Spleen (tissue), 11 donors: ENCODE measurements at regions not wholly inside any gene's neighbourhood (a gene's known extent, or its start where the extent isn't known, plus 50 kb on each side); places are given as distances from the start of the nearest gene placed in this dataset.

Experiments
- DNase-seq: peaks from one replicate; pipeline ENCODE4 v3.0.0-alpha.2; 2020
- H3K27ac ChIP-seq, 8 donors: fragments of 200-600 bp; sonication (generic) in 7 of 8; 1 replicate in 4 of 8; 2 replicates in 4 of 8; pipeline versions ENCODE4 v1.5.0 to v1.8.0; 2016 to 2021; ENCODE audit warnings: inconsistent platforms in 4 of 8, mild to moderate bottlenecking in 4 of 8, moderate library complexity in 1 of 8
- H3K27me3 ChIP-seq, 7 donors: fragments of 200-600 bp; sonication (generic) in 6 of 7; replicated peaks in 1 of 7; 1 replicate in 4 of 7; 2 replicates in 3 of 7; pipeline versions ENCODE4 v1.5.0 to v1.8.0; 2016 to 2021; ENCODE audit warnings: inconsistent platforms in 3 of 7, mild to moderate bottlenecking in 1 of 7
- H3K36me3 ChIP-seq, 6 donors: fragments of 200-600 bp; sonication (generic) in 5 of 6; 1 replicate in 4 of 6; 2 replicates in 2 of 6; pipeline versions ENCODE4 v1.5.0 to v1.8.0; 2016 to 2021; ENCODE audit warnings: inconsistent platforms in 2 of 6
- H3K4me1 ChIP-seq, 6 donors: fragments of 200-600 bp; sonication (generic) in 5 of 6; 1 replicate in 3 of 6; 2 replicates in 3 of 6; pipeline versions ENCODE4 v1.5.0 to v1.8.0; 2016 to 2021; ENCODE audit warnings: inconsistent platforms in 3 of 6
- H3K4me3 ChIP-seq, 8 donors: fragments of 200-600 bp; sonication (generic) in 7 of 8; 1 replicate in 4 of 8; 2 replicates in 4 of 8; pipeline versions ENCODE4 v1.5.0 to v1.8.0; 2016 to 2021; ENCODE audit warnings: inconsistent platforms in 4 of 8, mild to moderate bottlenecking in 4 of 8, moderate library complexity in 2 of 8
- H3K9me3 ChIP-seq, 8 donors: fragments of 200-600 bp; sonication (generic) in 7 of 8; 1 replicate in 4 of 8; 2 replicates in 4 of 8; pipeline versions ENCODE4 v1.5.0 to v1.8.0; 2016 to 2021; ENCODE audit warnings: inconsistent platforms in 4 of 8
- POLR2A ChIP-seq, 3 donors: fragments of 450-650 bp; IDR thresholded peaks; one replicate each; pipeline ENCODE4 v1.5.1; 2017; ENCODE audit warnings: antibody characterized with exemption in 3 of 3, mild to moderate bottlenecking in 1 of 3
- POLR2AphosphoS5 ChIP-seq, 3 donors: sonication (generic); formaldehyde crosslinking; IDR thresholded peaks; one replicate each; pipeline ENCODE4 v1.5.1; 2017; ENCODE audit warnings: antibody characterized with exemption in 3 of 3
- WGBS, 5 donors: extraction: QIAGEN DNeasy Blood & Tissue Kit in 3 of 5; methylation state at CpG; one replicate each; pipeline versions ENCODE4 v1.1.5 to v1.1.7; 2013 to 2018; 5-methylcytosine and 5-hydroxymethylcytosine counted together
- intact Hi-C: fragments of 100-400 bp; cut with DNase I; formaldehyde crosslinking; loops from one replicate; pipeline ENCODE4 v1.15.0; 2023; ENCODE audit warnings: low total_unique reads
- TF ChIP-seq, protein P1 (sequence below), 11 experiments: fragments of 200-600 bp in 7 of 11; fragments of 450-650 bp in 4 of 11; sonication (generic) in 4 of 11; IDR thresholded peaks in 8 of 11; conservative IDR thresholded peaks in 3 of 11; 1 replicate in 7 of 11; 2 replicates in 4 of 11; pipeline versions ENCODE4 v1.4.0 to v1.8.0; 2016 to 2021; ENCODE audit warnings: antibody characterized with exemption in 11 of 11, inconsistent platforms in 4 of 11, mild to moderate bottlenecking in 1 of 11
- donor health status: healthy with polysubstance abuse.
- donor health status: DM: no; HTN: no; CAD: no; lungs with moderate emphysema.
- donor health status: DM: no; HTN: no; CAD: no.
- donor health status: Bipolar disorder and iron deficiency.
- donor health status: healthy.
- donor health status: DM: no; HTN: no; CAD: no.
- donor health status: DM: yes; HTN: yes; CAD: no.

DNA sequence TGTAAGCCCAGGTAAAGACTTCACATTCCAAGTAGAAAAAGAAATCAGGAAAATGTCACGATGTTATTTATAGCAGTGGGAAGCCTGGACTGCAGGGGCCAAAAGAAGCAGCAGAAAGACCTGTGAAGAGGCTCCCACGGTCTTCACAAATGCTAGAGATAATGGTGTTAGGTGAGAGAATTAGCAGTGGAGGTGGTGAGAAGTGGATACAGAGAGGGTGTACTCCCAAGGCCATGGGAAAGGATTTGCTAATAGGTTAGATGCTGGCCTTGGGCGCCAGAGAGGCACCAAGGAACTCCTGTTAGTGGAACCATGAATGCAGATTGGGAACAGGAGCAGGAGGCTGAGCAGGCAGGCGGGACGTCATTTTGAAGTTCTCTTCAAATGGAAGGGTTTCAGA, 386.1 kb downstream of the C12orf75 start:
- Histone ChIP-seq H3K27me3 (no peaks in the 10 kb centered on the region), H3K4me1 (no peaks in the 10 kb centered on the region), H3K4me3 (no peak overlapping the region), H3K36me3 (no peaks in the 10 kb centered on the region), H3K9me3 (peaks cover 0 to 12% (median 2%) of the 10 kb centered on the region in 8 donors), H3K27ac (no peak overlapping the region)
- 71 to 82% (median 73%) methylated on average over 5 of the region's 5 CpGs for WGBS, 5 donors
- TF ChIP-seq, protein P1, sequence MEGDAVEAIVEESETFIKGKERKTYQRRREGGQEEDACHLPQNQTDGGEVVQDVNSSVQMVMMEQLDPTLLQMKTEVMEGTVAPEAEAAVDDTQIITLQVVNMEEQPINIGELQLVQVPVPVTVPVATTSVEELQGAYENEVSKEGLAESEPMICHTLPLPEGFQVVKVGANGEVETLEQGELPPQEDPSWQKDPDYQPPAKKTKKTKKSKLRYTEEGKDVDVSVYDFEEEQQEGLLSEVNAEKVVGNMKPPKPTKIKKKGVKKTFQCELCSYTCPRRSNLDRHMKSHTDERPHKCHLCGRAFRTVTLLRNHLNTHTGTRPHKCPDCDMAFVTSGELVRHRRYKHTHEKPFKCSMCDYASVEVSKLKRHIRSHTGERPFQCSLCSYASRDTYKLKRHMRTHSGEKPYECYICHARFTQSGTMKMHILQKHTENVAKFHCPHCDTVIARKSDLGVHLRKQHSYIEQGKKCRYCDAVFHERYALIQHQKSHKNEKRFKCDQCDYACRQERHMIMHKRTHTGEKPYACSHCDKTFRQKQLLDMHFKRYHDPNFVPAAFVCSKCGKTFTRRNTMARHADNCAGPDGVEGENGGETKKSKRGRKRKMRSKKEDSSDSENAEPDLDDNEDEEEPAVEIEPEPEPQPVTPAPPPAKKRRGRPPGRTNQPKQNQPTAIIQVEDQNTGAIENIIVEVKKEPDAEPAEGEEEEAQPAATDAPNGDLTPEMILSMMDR (IDR thresholded peaks at IDR 0.05 in 8 of 11, conservative IDR thresholded peaks at IDR 0.05 in 3 of 11), result no peak
- TF ChIP-seq POLR2AphosphoS5 (IDR thresholded peaks at IDR 0.05) (no peak), POLR2A (IDR thresholded peaks at IDR 0.05) (no peak)
- DNase-seq, result no peak
- intact Hi-C loops, result no loop called here

DNA sequence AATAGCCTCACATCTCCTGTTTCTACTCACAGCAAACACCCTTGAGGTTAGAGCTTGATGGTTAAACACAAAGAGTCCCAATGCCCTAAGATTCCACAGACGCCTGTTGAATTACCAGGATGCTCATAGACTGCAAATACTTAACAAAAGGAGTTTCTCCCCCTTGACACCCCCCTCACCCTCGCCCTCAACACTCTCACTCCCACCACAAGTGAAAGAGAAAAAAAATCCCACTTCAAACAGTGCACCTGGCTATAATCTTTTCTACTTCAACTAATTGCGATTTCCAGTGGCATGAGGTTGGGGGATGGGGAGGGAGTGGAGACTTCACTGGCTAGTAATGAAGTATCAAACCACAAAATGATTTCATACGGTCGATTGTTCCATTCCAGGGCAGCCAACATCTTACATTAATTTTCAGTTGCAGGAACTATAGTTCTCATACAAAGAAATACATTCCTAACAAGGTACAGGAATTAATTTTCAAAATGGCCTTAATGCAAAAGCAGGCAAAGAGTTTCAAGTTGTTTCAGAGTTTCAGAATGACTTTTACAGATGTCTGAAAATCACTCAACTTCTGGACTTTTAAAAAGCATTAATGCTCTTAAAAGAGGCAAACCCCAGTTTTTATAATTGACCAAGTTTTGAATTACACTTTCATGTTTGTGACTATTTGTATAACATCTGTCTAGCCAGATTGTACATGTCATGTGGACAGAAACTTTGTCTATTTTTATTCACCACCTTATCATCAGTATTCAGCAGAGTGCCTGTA, 390.7 kb downstream of the C12orf75 start:
- WGBS, 5 donors, result 60 to 74% (median 65%) methylated on average over 5 of the region's 5 CpGs
- no peak for DNase-seq

DNA sequence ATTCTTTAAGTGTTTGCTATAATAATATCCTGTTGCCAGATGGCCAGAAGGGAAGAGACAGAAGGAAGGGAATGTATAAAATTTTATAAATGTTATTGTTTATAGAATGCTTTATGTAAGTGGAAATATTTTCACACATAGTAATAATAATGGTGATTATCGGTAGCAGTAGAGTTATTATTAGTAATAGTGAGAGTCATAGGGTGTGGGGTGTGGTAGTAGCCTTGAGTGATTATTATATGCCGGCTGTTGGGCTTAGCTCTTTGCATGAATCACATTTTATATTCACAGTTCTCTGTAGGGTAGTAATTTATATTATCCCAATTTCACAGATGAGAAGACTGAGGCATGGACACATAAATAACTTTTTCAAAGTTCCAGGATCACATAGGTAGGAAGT, 391.4 kb downstream of the C12orf75 start:
- 62 to 83% (median 64%) methylated on average over 2 of the region's 2 CpGs for WGBS, 5 donors
- Histone ChIP-seq H3K4me1 (no peaks in the 10 kb centered on the region), H3K27ac (no peak overlapping the region), H3K9me3 (peaks cover 0 to 12% (median 2%) of the 10 kb centered on the region in 8 donors), H3K36me3 (no peaks in the 10 kb centered on the region), H3K27me3 (peaks cover 0 to 4% (median 0%) of the 10 kb centered on the region in 7 donors), H3K4me3 (no peak overlapping the region)
- intact Hi-C loops, result no loop called here
- TF ChIP-seq POLR2AphosphoS5 (IDR thresholded peaks at IDR 0.05) (no peak), POLR2A (IDR thresholded peaks at IDR 0.05) (no peak)
- TF ChIP-seq, protein P1 (IDR thresholded peaks at IDR 0.05 in 8 of 11, conservative IDR thresholded peaks at IDR 0.05 in 3 of 11), result no peak
- no peak for DNase-seq

More for the DNA sequence above, 390.7 kb downstream of the C12orf75 start:
- TF ChIP-seq, protein P1 (IDR thresholded peaks at IDR 0.05 in 8 of 11, conservative IDR thresholded peaks at IDR 0.05 in 3 of 11), result no peak
- no peak for TF ChIP-seq POLR2AphosphoS5 (IDR thresholded peaks at IDR 0.05)
- no peak for TF ChIP-seq POLR2A (IDR thresholded peaks at IDR 0.05)
- Histone ChIP-seq H3K4me1 (no peaks in the 10 kb centered on the region), H3K9me3 (peaks cover 0 to 12% (median 2%) of the 10 kb centered on the region in 8 donors), H3K27ac (no peak overlapping the region), H3K27me3 (peaks cover 0 to 4% (median 0%) of the 10 kb centered on the region in 7 donors), H3K4me3 (no peak overlapping the region), H3K36me3 (no peaks in the 10 kb centered on the region)
- intact Hi-C loops, result no loop called here

DNA sequence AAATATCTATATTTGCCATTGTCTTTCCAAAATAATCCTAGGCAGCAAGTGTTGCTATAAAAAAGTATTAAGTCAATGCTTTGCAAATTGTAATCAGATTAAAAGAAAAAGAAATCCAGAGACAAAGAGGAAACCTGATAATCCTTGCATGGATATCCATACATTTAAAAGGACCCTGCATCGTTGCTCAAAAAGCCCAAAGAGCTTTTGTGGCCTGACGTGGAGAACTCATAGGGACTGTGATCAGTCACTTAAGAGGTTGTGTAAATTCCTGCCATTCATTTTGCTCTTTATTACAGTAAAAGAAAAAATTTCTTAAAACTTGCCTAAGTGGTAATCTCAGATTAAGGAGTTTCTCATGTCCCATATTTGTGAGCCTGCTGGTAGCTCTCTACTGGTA, 392.6 kb downstream of the C12orf75 start:
- 61 to 76% (median 72%) methylated on average over 2 of the region's 2 CpGs for WGBS, 5 donors
- peaks cover 0 to 12% (median 2%) of the 10 kb centered on the region in 8 donors for H3K9me3 ChIP-seq
- DNase-seq, result no peak
- H3K4me1 ChIP-seq, result no peaks in the 10 kb centered on the region
- no peak overlapping the region for H3K27ac ChIP-seq
- no peak overlapping the region for H3K4me3 ChIP-seq
- TF ChIP-seq POLR2A (IDR thresholded peaks at IDR 0.05), result no peak
- TF ChIP-seq, protein P1 (IDR thresholded peaks at IDR 0.05 in 8 of 11, conservative IDR thresholded peaks at IDR 0.05 in 3 of 11), result no peak
- no peak for TF ChIP-seq POLR2AphosphoS5 (IDR thresholded peaks at IDR 0.05)
- H3K27me3 ChIP-seq, result peaks cover 0 to 4% (median 0%) of the 10 kb centered on the region in 7 donors
- intact Hi-C loops, result no loop called here
- no peaks in the 10 kb centered on the region for H3K36me3 ChIP-seq
